ENCODE measurements at regions not wholly inside any gene's neighbourhood (a gene's known extent, or its start where the extent isn't known, plus 50 kb on each side); places are given as distances from the start of the nearest gene placed in this dataset.

DNA sequence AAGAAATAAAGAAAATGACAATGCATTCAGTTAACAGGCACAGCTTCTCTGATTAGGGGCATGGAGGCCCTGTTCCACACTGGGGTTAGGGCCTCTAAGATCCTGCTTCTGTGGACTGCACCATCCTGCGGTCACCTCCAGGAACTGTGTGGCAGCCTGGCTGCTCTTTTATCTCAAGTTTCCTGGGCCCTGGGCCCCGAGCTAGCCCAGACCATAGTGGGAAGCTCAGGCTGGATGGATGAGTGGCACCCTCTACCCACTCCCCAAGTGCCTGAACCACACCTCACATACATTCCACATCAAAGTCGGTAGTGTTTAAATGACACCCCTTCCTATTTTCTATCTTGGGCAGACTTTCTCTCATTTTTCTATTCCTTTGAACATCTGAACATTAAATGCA is 461.5 kb upstream of the MKI67 start:
- H3K36me3 Mint-ChIP-seq (ENCODE audit: low read depth): no peaks in the 10 kb centered on the region
- H3K27me3 Mint-ChIP-seq (ENCODE audit: insufficient read depth): no peaks in the 10 kb centered on the region
- no peak overlapping the region for H3K4me3 Mint-ChIP-seq
- H3K27ac Mint-ChIP-seq: no peak overlapping the region
- TF ChIP-seq, protein P1, sequence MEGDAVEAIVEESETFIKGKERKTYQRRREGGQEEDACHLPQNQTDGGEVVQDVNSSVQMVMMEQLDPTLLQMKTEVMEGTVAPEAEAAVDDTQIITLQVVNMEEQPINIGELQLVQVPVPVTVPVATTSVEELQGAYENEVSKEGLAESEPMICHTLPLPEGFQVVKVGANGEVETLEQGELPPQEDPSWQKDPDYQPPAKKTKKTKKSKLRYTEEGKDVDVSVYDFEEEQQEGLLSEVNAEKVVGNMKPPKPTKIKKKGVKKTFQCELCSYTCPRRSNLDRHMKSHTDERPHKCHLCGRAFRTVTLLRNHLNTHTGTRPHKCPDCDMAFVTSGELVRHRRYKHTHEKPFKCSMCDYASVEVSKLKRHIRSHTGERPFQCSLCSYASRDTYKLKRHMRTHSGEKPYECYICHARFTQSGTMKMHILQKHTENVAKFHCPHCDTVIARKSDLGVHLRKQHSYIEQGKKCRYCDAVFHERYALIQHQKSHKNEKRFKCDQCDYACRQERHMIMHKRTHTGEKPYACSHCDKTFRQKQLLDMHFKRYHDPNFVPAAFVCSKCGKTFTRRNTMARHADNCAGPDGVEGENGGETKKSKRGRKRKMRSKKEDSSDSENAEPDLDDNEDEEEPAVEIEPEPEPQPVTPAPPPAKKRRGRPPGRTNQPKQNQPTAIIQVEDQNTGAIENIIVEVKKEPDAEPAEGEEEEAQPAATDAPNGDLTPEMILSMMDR (IDR thresholded peaks at IDR 0.05): no peak
- H3K4me1 Mint-ChIP-seq (ENCODE audit: low read depth): no peaks in the 10 kb centered on the region
- no peak for DNase-seq
- peaks cover 48% of the 10 kb centered on the region for H3K9me3 Mint-ChIP-seq

- no peaks in the 10 kb centered on the region for H3K36me3 Mint-ChIP-seq (ENCODE audit: low read depth)
- DNase-seq: no peak
- H3K4me3 Mint-ChIP-seq: no peak overlapping the region
- H3K4me1 Mint-ChIP-seq (ENCODE audit: low read depth): no peaks in the 10 kb centered on the region
- H3K27me3 Mint-ChIP-seq (ENCODE audit: insufficient read depth): no peaks in the 10 kb centered on the region
- TF ChIP-seq, protein P1 (IDR thresholded peaks at IDR 0.05): no peak
- no peak overlapping the region for H3K27ac Mint-ChIP-seq
- peaks cover 43% of the 10 kb centered on the region for H3K9me3 Mint-ChIP-seq
These were observed 462.2 kb upstream of the MKI67 start for GRCh38 chr10:128588402-128588801.

DNA sequence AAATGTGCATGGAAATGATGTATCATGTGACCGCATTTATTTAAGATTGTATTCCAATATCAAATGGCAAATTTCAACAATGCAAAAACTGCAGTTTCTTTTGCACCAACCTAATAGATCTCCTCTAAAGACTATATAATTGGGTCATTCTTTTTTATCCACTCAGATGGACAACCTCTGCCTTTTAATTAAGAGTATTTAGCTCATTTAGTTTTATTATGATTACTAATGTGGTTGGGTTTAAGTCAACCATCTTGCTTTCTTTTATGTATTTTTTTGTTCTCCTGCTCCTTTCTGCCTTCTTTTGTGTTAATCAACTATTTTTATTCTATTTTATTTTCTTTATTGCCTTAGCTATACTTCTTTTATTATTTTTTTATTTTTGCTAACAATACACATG is 468.5 kb upstream of the MKI67 start:
- Mint-ChIP-seq H3K36me3 (ENCODE audit: low read depth) (no peaks in the 10 kb centered on the region), H3K27me3 (ENCODE audit: insufficient read depth) (no peaks in the 10 kb centered on the region), H3K27ac (no peak overlapping the region), H3K4me1 (ENCODE audit: low read depth) (no peaks in the 10 kb centered on the region), H3K9me3 (peaks cover 44% of the 10 kb centered on the region), H3K4me3 (no peak overlapping the region)
- DNase-seq: no peak
- TF ChIP-seq, protein P1 (IDR thresholded peaks at IDR 0.05): no peak

GRCh38 chr10:128596906-128597305 is 470.7 kb upstream of the MKI67 start:
- Mint-ChIP-seq H3K4me1 (ENCODE audit: low read depth) (no peaks in the 10 kb centered on the region), H3K27me3 (ENCODE audit: insufficient read depth) (no peaks in the 10 kb centered on the region), H3K4me3 (no peak overlapping the region), H3K36me3 (ENCODE audit: low read depth) (no peaks in the 10 kb centered on the region), H3K27ac (no peak overlapping the region), H3K9me3 (peaks cover 51% of the 10 kb centered on the region)
- TF ChIP-seq, protein P1 (IDR thresholded peaks at IDR 0.05): no peak
- no peak for DNase-seq

DNA sequence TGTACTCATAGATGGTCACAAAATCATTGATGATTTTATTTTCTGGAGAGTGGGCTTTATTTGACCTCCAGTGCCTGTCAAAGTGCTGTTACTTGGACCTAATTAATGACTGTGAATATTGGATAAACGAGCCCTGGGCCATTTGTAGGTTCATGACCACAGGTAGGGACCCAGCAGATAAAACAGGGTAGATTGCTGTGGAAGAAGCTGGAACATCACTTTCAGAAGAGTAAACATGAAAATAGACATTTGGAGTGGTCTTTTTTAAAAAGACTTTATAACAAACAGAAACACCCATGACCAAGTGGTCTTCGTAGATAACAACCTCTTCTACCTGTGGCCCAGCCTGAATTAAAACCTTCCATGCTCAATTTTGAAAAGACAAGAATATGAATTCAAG is 472.8 kb upstream of the MKI67 start:
- no peak overlapping the region for H3K27ac Mint-ChIP-seq
- TF ChIP-seq, protein P1 (IDR thresholded peaks at IDR 0.05): no peak
- peaks cover 55% of the 10 kb centered on the region for H3K9me3 Mint-ChIP-seq
- H3K36me3 Mint-ChIP-seq (ENCODE audit: low read depth): peaks cover 5% of the 10 kb centered on the region; the same call in 1 of the 2 replicates
- H3K4me3 Mint-ChIP-seq: no peak overlapping the region
- no peaks in the 10 kb centered on the region for H3K4me1 Mint-ChIP-seq (ENCODE audit: low read depth)
- DNase-seq: no peak
- no peaks in the 10 kb centered on the region for H3K27me3 Mint-ChIP-seq (ENCODE audit: insufficient read depth)

- DNase-seq: no peak
- TF ChIP-seq, protein P1 (IDR thresholded peaks at IDR 0.05): no peak
- H3K4me1 Mint-ChIP-seq (ENCODE audit: low read depth): no peaks in the 10 kb centered on the region
- no peaks in the 10 kb centered on the region for H3K27me3 Mint-ChIP-seq (ENCODE audit: insufficient read depth)
- no peak overlapping the region for H3K27ac Mint-ChIP-seq
- no peak overlapping the region for H3K4me3 Mint-ChIP-seq
- peaks cover 5% of the 10 kb centered on the region; the same call in 1 of the 2 replicates for H3K36me3 Mint-ChIP-seq (ENCODE audit: low read depth)
- H3K9me3 Mint-ChIP-seq: peaks cover 52% of the 10 kb centered on the region
These were observed 473.3 kb upstream of the MKI67 start for GRCh38 chr10:128599538-128599937.

Data from HFFc6 (cell line).